ENCODE measurements at regions not wholly inside any gene's neighbourhood (a gene's known extent, or its start where the extent isn't known, plus 50 kb on each side); places are given as distances from the start of the nearest gene placed in this dataset.

DNA sequence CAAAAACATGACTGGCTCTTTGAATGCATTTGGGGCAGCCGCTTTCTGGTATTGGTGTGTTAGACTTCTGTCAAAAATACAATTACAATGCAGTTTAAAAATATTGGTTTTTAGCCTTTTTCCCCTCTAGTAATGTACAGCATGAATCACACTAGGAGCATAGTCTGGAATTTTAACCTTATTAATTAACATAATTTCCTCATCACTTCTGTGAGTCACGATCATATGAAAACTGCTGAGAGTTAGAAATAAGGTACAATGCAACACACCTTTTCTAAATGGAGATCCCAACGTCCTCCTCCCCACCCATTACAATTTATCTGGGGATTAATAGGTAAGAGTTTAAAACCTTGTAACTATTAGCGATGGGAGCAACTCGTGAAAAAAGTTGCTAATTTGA lies 297.1 kb upstream of the RIMS1 start:
- Histone ChIP-seq H3F3A (ENCODE audit: insufficient read depth, low read length) (no peaks in the 10 kb centered on the region), H3K79me2 (ENCODE audit: low read length) (no peaks in the 10 kb centered on the region), H3K9me2 (replicated peaks; ENCODE audit: insufficient read depth, low read length) (no peaks in the 10 kb centered on the region), H2AFZ (ENCODE audit: low read length) (no peak overlapping the region), H3K9me3 (replicated peaks; ENCODE audit: insufficient read depth, low read length) (no peaks in the 10 kb centered on the region), H3K4me3 (ENCODE audit: low read length) (no peak overlapping the region), H3K4me1 (ENCODE audit: low read length) (no peaks in the 10 kb centered on the region), H3K27ac (ENCODE audit: low read length) (no peak overlapping the region), H3K4me2 (ENCODE audit: low read depth, low read length) (no peak overlapping the region), H3K36me3 (replicated peaks; ENCODE audit: insufficient read depth, low read length) (no peaks in the 10 kb centered on the region), H4K20me1 (ENCODE audit: insufficient read depth, low read length) (no peaks in the 10 kb centered on the region), H3K9ac (ENCODE audit: low read length) (no peak overlapping the region), H3K27me3 (replicated peaks; ENCODE audit: insufficient read depth, low read length) (no peaks in the 10 kb centered on the region)
- DNase-seq, result no peak
- no peak for TF ChIP-seq EZH2phosphoT487 (IDR thresholded peaks at IDR 0.05; ENCODE audit: low read length)
- TF ChIP-seq, protein P1, sequence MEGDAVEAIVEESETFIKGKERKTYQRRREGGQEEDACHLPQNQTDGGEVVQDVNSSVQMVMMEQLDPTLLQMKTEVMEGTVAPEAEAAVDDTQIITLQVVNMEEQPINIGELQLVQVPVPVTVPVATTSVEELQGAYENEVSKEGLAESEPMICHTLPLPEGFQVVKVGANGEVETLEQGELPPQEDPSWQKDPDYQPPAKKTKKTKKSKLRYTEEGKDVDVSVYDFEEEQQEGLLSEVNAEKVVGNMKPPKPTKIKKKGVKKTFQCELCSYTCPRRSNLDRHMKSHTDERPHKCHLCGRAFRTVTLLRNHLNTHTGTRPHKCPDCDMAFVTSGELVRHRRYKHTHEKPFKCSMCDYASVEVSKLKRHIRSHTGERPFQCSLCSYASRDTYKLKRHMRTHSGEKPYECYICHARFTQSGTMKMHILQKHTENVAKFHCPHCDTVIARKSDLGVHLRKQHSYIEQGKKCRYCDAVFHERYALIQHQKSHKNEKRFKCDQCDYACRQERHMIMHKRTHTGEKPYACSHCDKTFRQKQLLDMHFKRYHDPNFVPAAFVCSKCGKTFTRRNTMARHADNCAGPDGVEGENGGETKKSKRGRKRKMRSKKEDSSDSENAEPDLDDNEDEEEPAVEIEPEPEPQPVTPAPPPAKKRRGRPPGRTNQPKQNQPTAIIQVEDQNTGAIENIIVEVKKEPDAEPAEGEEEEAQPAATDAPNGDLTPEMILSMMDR (IDR thresholded peaks at IDR 0.05; ENCODE audit: low read length), result no peak
- TF ChIP-seq EZH2 (optimal IDR thresholded peaks at IDR 0.05; ENCODE audit: low read depth, low read length), result no peak

DNA sequence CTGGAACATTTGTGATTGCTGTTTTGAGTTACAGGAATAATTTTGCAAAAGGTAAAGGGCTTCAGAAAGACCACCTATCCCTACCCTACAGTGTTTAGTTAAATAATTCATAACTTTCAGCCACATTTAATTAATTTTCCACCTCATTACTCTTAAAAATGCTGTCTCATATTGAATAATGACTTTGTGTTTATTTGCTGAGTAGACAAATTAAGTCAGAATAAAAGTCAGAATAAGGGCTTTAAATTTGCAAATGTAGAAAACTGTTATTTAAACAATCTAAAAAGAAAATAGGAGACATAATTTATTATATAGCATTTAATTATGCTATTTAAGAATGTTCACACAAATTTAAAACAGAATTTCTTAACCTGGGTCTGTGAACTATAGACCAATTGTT lies 293.7 kb upstream of the RIMS1 start:
- Histone ChIP-seq H3K4me3 (ENCODE audit: low read length) (no peak overlapping the region), H3K4me1 (ENCODE audit: low read length) (no peaks in the 10 kb centered on the region), H3K9ac (ENCODE audit: low read length) (no peak overlapping the region), H3F3A (ENCODE audit: insufficient read depth, low read length) (no peaks in the 10 kb centered on the region), H3K27me3 (replicated peaks; ENCODE audit: insufficient read depth, low read length) (no peaks in the 10 kb centered on the region), H3K27ac (ENCODE audit: low read length) (no peak overlapping the region), H3K9me3 (replicated peaks; ENCODE audit: insufficient read depth, low read length) (no peaks in the 10 kb centered on the region), H4K20me1 (ENCODE audit: insufficient read depth, low read length) (no peaks in the 10 kb centered on the region), H3K9me2 (replicated peaks; ENCODE audit: insufficient read depth, low read length) (no peaks in the 10 kb centered on the region), H3K36me3 (replicated peaks; ENCODE audit: insufficient read depth, low read length) (no peaks in the 10 kb centered on the region), H3K79me2 (ENCODE audit: low read length) (no peaks in the 10 kb centered on the region), H2AFZ (ENCODE audit: low read length) (no peak overlapping the region), H3K4me2 (ENCODE audit: low read depth, low read length) (no peak overlapping the region)
- no peak for TF ChIP-seq EZH2phosphoT487 (IDR thresholded peaks at IDR 0.05; ENCODE audit: low read length)
- TF ChIP-seq EZH2 (optimal IDR thresholded peaks at IDR 0.05; ENCODE audit: low read depth, low read length), result no peak
- TF ChIP-seq, protein P1 (IDR thresholded peaks at IDR 0.05; ENCODE audit: low read length), result no peak
- no peak for DNase-seq

DNA sequence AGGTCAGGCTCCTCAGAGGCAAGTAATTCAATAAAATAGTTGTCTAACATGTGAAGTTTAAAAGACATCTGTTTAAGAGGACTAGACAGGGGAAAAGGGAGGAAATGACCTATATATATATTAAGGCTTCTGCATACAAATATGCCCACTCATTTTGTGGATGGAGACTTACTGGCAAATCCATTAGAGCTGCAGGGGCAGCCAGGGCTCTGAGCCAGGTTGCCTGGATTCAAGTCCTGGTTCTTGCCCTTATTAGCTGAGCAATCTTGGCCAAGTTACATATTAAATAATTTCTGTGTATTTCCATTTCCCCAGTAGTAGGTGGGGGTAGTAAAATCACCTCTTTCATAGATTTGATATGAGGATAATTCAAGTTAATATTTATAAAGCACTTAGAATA lies 287.0 kb upstream of the RIMS1 start:
- Histone ChIP-seq H3K9ac (ENCODE audit: low read length) (no peak overlapping the region), H4K20me1 (ENCODE audit: insufficient read depth, low read length) (no peaks in the 10 kb centered on the region), H3K9me2 (replicated peaks; ENCODE audit: insufficient read depth, low read length) (no peaks in the 10 kb centered on the region), H3K27me3 (replicated peaks; ENCODE audit: insufficient read depth, low read length) (no peaks in the 10 kb centered on the region), H3K36me3 (replicated peaks; ENCODE audit: insufficient read depth, low read length) (no peaks in the 10 kb centered on the region), H2AFZ (ENCODE audit: low read length) (no peak overlapping the region), H3K27ac (ENCODE audit: low read length) (no peak overlapping the region), H3K4me3 (ENCODE audit: low read length) (no peak overlapping the region), H3K4me2 (ENCODE audit: low read depth, low read length) (no peak overlapping the region), H3K79me2 (ENCODE audit: low read length) (no peaks in the 10 kb centered on the region), H3F3A (ENCODE audit: insufficient read depth, low read length) (no peaks in the 10 kb centered on the region), H3K9me3 (replicated peaks; ENCODE audit: insufficient read depth, low read length) (no peaks in the 10 kb centered on the region), H3K4me1 (ENCODE audit: low read length) (no peaks in the 10 kb centered on the region)
- no peak for DNase-seq
- TF ChIP-seq, protein P1 (IDR thresholded peaks at IDR 0.05; ENCODE audit: low read length), result no peak
- no peak for TF ChIP-seq EZH2 (optimal IDR thresholded peaks at IDR 0.05; ENCODE audit: low read depth, low read length)
- no peak for TF ChIP-seq EZH2phosphoT487 (IDR thresholded peaks at IDR 0.05; ENCODE audit: low read length)

Data from MM.1S (cell line).